Thoracic aorta (tissue), 2 donors: ENCODE measurements at regions not wholly inside any gene's neighbourhood (a gene's known extent, or its start where the extent isn't known, plus 50 kb on each side); places are given as distances from the start of the nearest gene placed in this dataset.
A peak's percentile ranks its signal among the peaks of the same experiment; 100 is the strongest.

ENCODE experiments used
- ATAC-seq: fragments of 150-250 bp; one replicate; pipeline ENCODE4 v1.8.0; 2017; ENCODE audit warnings: low read depth; ENCODE audit not compliant: insufficient number of reproducible peaks, low FRiP score
- DNase-seq: peaks from one replicate; pipeline ENCODE4 v3.0.0-alpha.2; 2020; ENCODE audit warnings: low spot score
- H3K27ac ChIP-seq, 2 donors: fragments of 200-600 bp; sonication (generic); 1 replicate in 1 of 2; 2 replicates in 1 of 2; pipeline ENCODE4 v1.5.1; 2016; ENCODE audit warnings: mild to moderate bottlenecking in 2 of 2, moderate library complexity in 2 of 2
- H3K27me3 ChIP-seq: fragments of 200-600 bp; sonication (generic); replicated peaks from 2 replicates; pipeline ENCODE4 v1.6.0; 2016; ENCODE audit warnings: mild to moderate bottlenecking; ENCODE audit not compliant: insufficient read depth
- H3K36me3 ChIP-seq: fragments of 200-600 bp; sonication (generic); one replicate; pipeline ENCODE4 v1.5.1; 2016
- H3K4me1 ChIP-seq, 2 donors: fragments of 200-600 bp; sonication (generic); 1 replicate in 1 of 2; 2 replicates in 1 of 2; pipeline versions ENCODE4 v1.5.1 to v1.6.0; 2016; ENCODE audit warnings: low read depth in 2 of 2, mild to moderate bottlenecking in 1 of 2; ENCODE audit not compliant: control insufficient read depth in 1 of 2
- H3K4me3 ChIP-seq: fragments of 200-600 bp; sonication (generic); 2 replicates; pipeline ENCODE4 v1.5.1; 2016; ENCODE audit warnings: mild to moderate bottlenecking
- H3K9me3 ChIP-seq: fragments of 200-600 bp; sonication (generic); 2 replicates; pipeline ENCODE4 v1.5.1; 2016
- CTCF ChIP-seq: fragments of 200-600 bp; sonication (generic); IDR thresholded peaks from one replicate; pipeline ENCODE4 v1.5.1; 2019; ENCODE audit warnings: antibody characterized with exemption

- no peaks in the 10 kb centered on the region for H3K36me3 ChIP-seq
- TF ChIP-seq CTCF: no peak
- peaks cover 0 to 8% of the 10 kb centered on the region in 2 donors for H3K4me1 ChIP-seq
- no peak for ATAC-seq
- no peak overlapping the region for H3K27ac ChIP-seq
- DNase-seq: no peak
- H3K4me3 ChIP-seq: no peak overlapping the region
- H3K9me3 ChIP-seq: no peaks in the 10 kb centered on the region
- no peaks in the 10 kb centered on the region for H3K27me3 ChIP-seq
Observed at GRCh38 chr4:26139310-26139924, 181.4 kb upstream of the RBPJ start.

- Histone ChIP-seq H3K27me3 (no peaks in the 10 kb centered on the region), H3K27ac (no peak overlapping the region), H3K9me3 (no peaks in the 10 kb centered on the region), H3K4me1 (peaks cover 0 to 8% of the 10 kb centered on the region in 2 donors), H3K4me3 (no peak overlapping the region), H3K36me3 (no peaks in the 10 kb centered on the region)
- ATAC-seq (no peak), DNase-seq (no peak)
- TF ChIP-seq CTCF: no peak
Observed at GRCh38 chr4:26140150-26140898, 180.5 kb upstream of the RBPJ start.

- DNase-seq (no peak), ATAC-seq (no peak)
- Histone ChIP-seq H3K4me3 (no peak overlapping the region), H3K27me3 (no peaks in the 10 kb centered on the region), H3K36me3 (no peaks in the 10 kb centered on the region), H3K27ac (peak overlapping the region in 1 of 2 donors; percentile 2), H3K9me3 (no peaks in the 10 kb centered on the region), H3K4me1 (peaks cover 0 to 8% of the 10 kb centered on the region in 2 donors)
- TF ChIP-seq CTCF: no peak
Observed at GRCh38 chr4:26141051-26141721, 179.6 kb upstream of the RBPJ start.

- Histone ChIP-seq H3K27ac (peak overlapping the region in 1 of 2 donors; percentile 11), H3K36me3 (no peaks in the 10 kb centered on the region), H3K4me3 (no peak overlapping the region), H3K4me1 (peaks cover 0 to 8% of the 10 kb centered on the region in 2 donors), H3K27me3 (no peaks in the 10 kb centered on the region), H3K9me3 (no peaks in the 10 kb centered on the region)
- no peak for DNase-seq
- no peak for TF ChIP-seq CTCF
- no peak for ATAC-seq
Observed at GRCh38 chr4:26141911-26142638, 178.7 kb upstream of the RBPJ start.
